HEK293 (cell line): ENCODE measurements at regions not wholly inside any gene's neighbourhood (a gene's known extent, or its start where the extent isn't known, plus 50 kb on each side); places are given as distances from the start of the nearest gene placed in this dataset.

Experiments used
- CTCF ChIA-PET: fragments of 350-600 bp; formaldehyde crosslinking; extraction: SDS; loops from one replicate; lab custom pipeline; 2021; ENCODE audit warnings: antibody characterized with exemption; lab: Yijun Ruan, JAX
- POLR2A ChIA-PET: fragments of 300-600 bp; formaldehyde crosslinking; extraction: SDS; loops from one replicate; lab custom pipeline; 2020; ENCODE audit warnings: antibody characterized with exemption, inconsistent platforms; lab: Yijun Ruan, JAX
- H3K27ac ChIP-seq: fragments of 200-500 bp; sonication (Bioruptor generic); 2 replicates; pipeline ENCODE4 v1.5.1; 2014; ENCODE audit warnings: low read depth, low read length, control low read depth, inconsistent platforms; ENCODE audit errors: extremely low read depth
- H3K36me3 ChIP-seq, 2 experiments: fragments of 200-500 bp in 1 of 2; sonication (Bioruptor generic) in 1 of 2; 1 replicate in 1 of 2; 2 replicates in 1 of 2; pipeline ENCODE4 v1.5.1; 2014 to 2017; ENCODE audit warnings: inconsistent platforms in 2 of 2, low read length in 2 of 2; ENCODE audit not compliant: control insufficient read depth in 2 of 2, insufficient read depth in 1 of 2
- H3K4me1 ChIP-seq: fragments of 200-500 bp; sonication (Bioruptor generic); 2 replicates; pipeline ENCODE4 v1.5.1; 2014; ENCODE audit warnings: mild to moderate bottlenecking, low read length, inconsistent platforms; ENCODE audit not compliant: control insufficient read depth, insufficient read depth
- H3K4me3 ChIP-seq: 2 replicates; pipeline ENCODE4 v1.5.1; 2011; ENCODE audit warnings: low read depth, mild to moderate bottlenecking, control low read depth, low read length, moderate library complexity
- H3K9me3 ChIP-seq: fragments of 200-500 bp; sonication (Bioruptor generic); 2 replicates; pipeline ENCODE4 v1.5.1; 2014; ENCODE audit warnings: low read depth, low read length, inconsistent platforms; ENCODE audit not compliant: control insufficient read depth, insufficient read depth
- GLI4 ChIP-seq: fragments of 450-650 bp; formaldehyde crosslinking; IDR thresholded peaks from 2 replicates; pipeline ENCODE4 v1.5.1; 2016; ENCODE audit warnings: missing biosample characterization, missing genetic modification characterization
- MEIS1 ChIP-seq: sonication (generic); formaldehyde crosslinking; IDR thresholded peaks from 2 replicates; pipeline ENCODE4 v1.8.1; 2022; ENCODE audit warnings: missing genetic modification reagents, mild to moderate bottlenecking, borderline replicate concordance
- SCRT2 ChIP-seq: fragments of 450-650 bp; formaldehyde crosslinking; IDR thresholded peaks from 2 replicates; pipeline ENCODE4 v1.5.1; 2016; ENCODE audit warnings: missing biosample characterization, missing genetic modification characterization
- ZNF19 ChIP-seq: fragments of 450-650 bp; formaldehyde crosslinking; IDR thresholded peaks from 2 replicates; pipeline ENCODE4; 2016; ENCODE audit warnings: missing biosample characterization, missing genetic modification characterization, low read depth
- ZNF223 ChIP-seq: fragments of 450-650 bp; formaldehyde crosslinking; IDR thresholded peaks from 2 replicates; pipeline ENCODE4 v1.5.1; 2016; ENCODE audit warnings: missing biosample characterization, missing genetic modification characterization
- ZNF366 ChIP-seq: fragments of 450-650 bp; formaldehyde crosslinking; conservative IDR thresholded peaks from 2 replicates; pipeline ENCODE4 v1.5.1; 2016; ENCODE audit warnings: missing biosample characterization, missing genetic modification characterization
- ZNF416 ChIP-seq: fragments of 450-650 bp; formaldehyde crosslinking; IDR thresholded peaks from 2 replicates; pipeline ENCODE4 v1.5.1; 2016; ENCODE audit warnings: missing biosample characterization, missing genetic modification characterization
- ZNF521 ChIP-seq: fragments of 450-650 bp; formaldehyde crosslinking; IDR thresholded peaks from 2 replicates; pipeline ENCODE4 v1.5.1; 2017; ENCODE audit warnings: missing biosample characterization, mild to moderate bottlenecking, missing genetic modification characterization
- ZNF596 ChIP-seq: fragments of 450-650 bp; IDR thresholded peaks from 2 replicates; pipeline ENCODE4 v1.5.0; 2018; ENCODE audit warnings: missing biosample characterization, mild to moderate bottlenecking, missing genetic modification characterization, moderate library complexity
- ZNF623 ChIP-seq: fragments of 450-650 bp; formaldehyde crosslinking; IDR thresholded peaks from 2 replicates; pipeline ENCODE4 v1.5.1; 2016; ENCODE audit warnings: missing biosample characterization, missing genetic modification characterization
- ZNF624 ChIP-seq: fragments of 450-650 bp; formaldehyde crosslinking; IDR thresholded peaks from 2 replicates; pipeline ENCODE4 v1.5.1; 2017; ENCODE audit warnings: missing biosample characterization, missing genetic modification characterization
- ZNF660 ChIP-seq: fragments of 450-650 bp; IDR thresholded peaks from 2 replicates; pipeline ENCODE4 v1.5.1; 2018; ENCODE audit warnings: missing biosample characterization, mild to moderate bottlenecking, missing genetic modification characterization
- ZNF707 ChIP-seq: fragments of 450-650 bp; formaldehyde crosslinking; IDR thresholded peaks from 2 replicates; pipeline ENCODE4 v1.5.1; 2016; ENCODE audit warnings: missing biosample characterization, missing genetic modification characterization
- ZNF776 ChIP-seq: fragments of 450-650 bp; formaldehyde crosslinking; IDR thresholded peaks from 2 replicates; pipeline ENCODE4 v1.5.0; 2017; ENCODE audit warnings: missing biosample characterization, missing genetic modification characterization, borderline replicate concordance
- ZNF777 ChIP-seq: fragments of 450-650 bp; formaldehyde crosslinking; IDR thresholded peaks from 2 replicates; pipeline ENCODE4 v1.5.1; 2017; ENCODE audit warnings: missing biosample characterization, missing genetic modification characterization, borderline replicate concordance
- ZNF792 ChIP-seq: fragments of 450-650 bp; formaldehyde crosslinking; IDR thresholded peaks from 2 replicates; pipeline ENCODE4 v1.5.1; 2016; ENCODE audit warnings: missing biosample characterization, missing genetic modification characterization
- ZSCAN23 ChIP-seq: fragments of 450-650 bp; formaldehyde crosslinking; IDR thresholded peaks from 2 replicates; pipeline ENCODE4 v1.5.1; 2016; ENCODE audit warnings: missing biosample characterization, missing genetic modification characterization
- TF ChIP-seq, protein P1 (sequence below): fragments of 450-650 bp; formaldehyde crosslinking; IDR thresholded peaks from 2 replicates; pipeline ENCODE4 v1.5.1; 2016; ENCODE audit warnings: missing biosample characterization, missing genetic modification characterization
- TF ChIP-seq, protein P2 (sequence below): fragments of 450-650 bp; formaldehyde crosslinking; IDR thresholded peaks from 2 replicates; pipeline ENCODE4 v1.5.1; 2016; ENCODE audit warnings: missing biosample characterization, missing genetic modification characterization, borderline replicate concordance
- TF ChIP-seq, protein P3 (sequence below): fragments of 450-650 bp; formaldehyde crosslinking; IDR thresholded peaks from 2 replicates; pipeline ENCODE4 v1.5.1; 2017; ENCODE audit warnings: missing biosample characterization, mild to moderate bottlenecking, missing genetic modification characterization, moderate library complexity
- TF ChIP-seq, protein P4 (sequence below): fragments of 450-650 bp; formaldehyde crosslinking; IDR thresholded peaks from 2 replicates; pipeline ENCODE4 v1.5.1; 2016; ENCODE audit warnings: missing biosample characterization, missing genetic modification characterization
- TF ChIP-seq, protein P5 (sequence below): fragments of 450-650 bp; formaldehyde crosslinking; optimal IDR thresholded peaks from 2 replicates; pipeline ENCODE3; 2016; ENCODE audit warnings: missing biosample characterization, mild to moderate bottlenecking, missing genetic modification characterization
- TF ChIP-seq, protein P6 (sequence below): fragments of 450-650 bp; formaldehyde crosslinking; IDR thresholded peaks from 2 replicates; pipeline ENCODE4 v1.5.1; 2016; ENCODE audit warnings: missing biosample characterization, missing genetic modification characterization

DNA sequence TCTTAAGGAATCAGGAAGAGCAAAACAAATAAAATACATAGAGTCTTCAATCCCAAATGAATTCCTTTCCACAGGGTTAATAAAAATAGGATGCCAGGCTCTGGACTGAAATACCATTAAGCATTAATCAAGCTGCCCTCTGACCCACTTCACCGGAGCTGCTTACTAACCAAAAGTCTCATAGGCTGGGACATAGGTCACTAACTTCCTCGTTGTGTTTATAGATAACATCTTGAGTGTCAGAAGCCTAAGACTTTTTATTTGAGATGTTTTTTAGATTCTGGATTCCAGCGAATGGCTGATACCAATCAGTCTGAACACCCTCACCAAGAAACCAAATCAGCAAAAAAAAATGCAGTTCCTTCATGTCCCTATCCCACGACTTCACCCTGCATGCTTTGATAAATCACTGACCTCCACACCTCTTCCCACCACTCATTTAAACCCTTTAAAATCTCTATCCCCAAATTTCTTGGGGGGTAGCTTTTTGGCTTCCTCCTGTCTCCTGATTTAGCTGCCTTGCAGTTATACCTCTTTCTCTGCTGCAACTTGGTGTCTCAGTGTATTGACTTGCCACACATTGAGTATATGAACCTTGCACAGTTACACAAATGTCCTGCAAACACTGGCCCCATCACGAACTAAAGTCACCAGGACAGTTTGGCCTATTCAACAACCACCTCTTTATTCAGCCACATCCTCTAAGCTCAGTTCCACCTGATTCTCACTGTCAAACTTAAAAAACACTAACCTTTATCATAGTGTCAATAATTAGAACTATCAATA is 399.3 kb downstream of the METTL4 start (continued):
- TF ChIP-seq ZNF223 (tag by site-specific recombination): no peak
- TF ChIP-seq ZNF623: no peak
- TF ChIP-seq ZNF19 (tag by site-specific recombination): no peak
- no peak for TF ChIP-seq ZNF521 (tag by site-specific recombination)
- TF ChIP-seq, protein P1, sequence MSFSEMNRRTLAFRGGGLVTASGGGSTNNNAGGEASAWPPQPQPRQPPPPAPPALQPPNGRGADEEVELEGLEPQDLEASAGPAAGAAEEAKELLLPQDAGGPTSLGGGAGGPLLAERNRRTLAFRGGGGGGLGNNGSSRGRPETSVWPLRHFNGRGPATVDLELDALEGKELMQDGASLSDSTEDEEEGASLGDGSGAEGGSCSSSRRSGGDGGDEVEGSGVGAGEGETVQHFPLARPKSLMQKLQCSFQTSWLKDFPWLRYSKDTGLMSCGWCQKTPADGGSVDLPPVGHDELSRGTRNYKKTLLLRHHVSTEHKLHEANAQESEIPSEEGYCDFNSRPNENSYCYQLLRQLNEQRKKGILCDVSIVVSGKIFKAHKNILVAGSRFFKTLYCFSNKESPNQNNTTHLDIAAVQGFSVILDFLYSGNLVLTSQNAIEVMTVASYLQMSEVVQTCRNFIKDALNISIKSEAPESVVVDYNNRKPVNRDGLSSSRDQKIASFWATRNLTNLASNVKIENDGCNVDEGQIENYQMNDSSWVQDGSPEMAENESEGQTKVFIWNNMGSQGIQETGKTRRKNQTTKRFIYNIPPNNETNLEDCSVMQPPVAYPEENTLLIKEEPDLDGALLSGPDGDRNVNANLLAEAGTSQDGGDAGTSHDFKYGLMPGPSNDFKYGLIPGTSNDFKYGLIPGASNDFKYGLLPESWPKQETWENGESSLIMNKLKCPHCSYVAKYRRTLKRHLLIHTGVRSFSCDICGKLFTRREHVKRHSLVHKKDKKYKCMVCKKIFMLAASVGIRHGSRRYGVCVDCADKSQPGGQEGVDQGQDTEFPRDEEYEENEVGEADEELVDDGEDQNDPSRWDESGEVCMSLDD (tag by site-specific recombination): no peak

DNA sequence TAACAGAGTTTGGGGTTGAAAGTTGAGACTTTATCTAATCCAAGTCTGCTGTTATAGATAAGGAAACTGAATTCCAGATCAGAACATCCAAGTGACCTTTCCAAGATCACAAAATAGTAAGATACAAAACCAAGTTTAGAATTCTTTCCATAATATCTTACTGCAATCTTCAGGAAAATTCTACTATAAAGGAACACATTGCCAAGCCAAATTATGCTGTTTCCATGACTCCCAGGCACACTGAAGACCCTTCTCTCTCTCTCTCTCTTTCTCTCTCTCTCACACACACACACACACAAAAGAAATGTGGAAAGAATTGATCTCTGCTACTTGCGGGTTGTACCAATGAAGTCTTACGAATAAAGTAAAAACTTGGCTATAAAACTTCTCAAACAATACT is 398.4 kb downstream of the METTL4 start:
- Histone ChIP-seq H3K4me3 (no peak overlapping the region), H3K9me3 (no peaks in the 10 kb centered on the region), H3K27ac (no peak overlapping the region), H3K36me3 (no peaks in the 10 kb centered on the region), H3K4me1 (no peaks in the 10 kb centered on the region)
- POLR2A ChIA-PET: no interaction called here
- TF ChIP-seq ZNF777 (tag by site-specific recombination): no peak
- TF ChIP-seq ZNF596 (tag by site-specific recombination): no peak
- TF ChIP-seq, protein P2, sequence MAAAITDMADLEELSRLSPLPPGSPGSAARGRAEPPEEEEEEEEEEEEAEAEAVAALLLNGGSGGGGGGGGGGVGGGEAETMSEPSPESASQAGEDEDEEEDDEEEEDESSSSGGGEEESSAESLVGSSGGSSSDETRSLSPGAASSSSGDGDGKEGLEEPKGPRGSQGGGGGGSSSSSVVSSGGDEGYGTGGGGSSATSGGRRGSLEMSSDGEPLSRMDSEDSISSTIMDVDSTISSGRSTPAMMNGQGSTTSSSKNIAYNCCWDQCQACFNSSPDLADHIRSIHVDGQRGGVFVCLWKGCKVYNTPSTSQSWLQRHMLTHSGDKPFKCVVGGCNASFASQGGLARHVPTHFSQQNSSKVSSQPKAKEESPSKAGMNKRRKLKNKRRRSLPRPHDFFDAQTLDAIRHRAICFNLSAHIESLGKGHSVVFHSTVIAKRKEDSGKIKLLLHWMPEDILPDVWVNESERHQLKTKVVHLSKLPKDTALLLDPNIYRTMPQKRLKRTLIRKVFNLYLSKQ (tag by site-specific recombination): no peak
- CTCF ChIA-PET: interaction anchor here (0.8 kb wide), 1 partner anchor 68 kb away, joined by 4 read pairs; no protein-coding TSS in a partner anchor

DNA sequence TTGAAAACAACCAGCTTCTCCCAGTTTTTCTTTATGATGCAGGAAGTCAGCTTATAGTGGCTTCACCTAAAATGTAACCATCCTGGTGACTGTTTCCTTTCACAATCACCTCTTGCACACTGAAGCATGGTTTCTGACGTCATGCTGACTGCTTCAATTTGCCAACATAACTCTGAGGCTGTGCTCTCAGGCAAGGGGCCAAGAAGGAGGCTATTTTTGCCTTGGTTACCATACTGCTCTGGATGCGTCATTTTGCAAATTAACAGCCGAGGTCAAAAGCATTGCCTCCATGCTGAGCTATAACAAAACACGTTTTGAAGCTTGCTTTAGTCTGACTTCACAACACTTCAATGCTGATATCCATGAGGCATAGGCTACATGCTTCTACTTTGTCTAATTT is 397.8 kb downstream of the METTL4 start:
- no peaks in the 10 kb centered on the region for H3K36me3 ChIP-seq
- ChIA-PET CTCF (interaction anchor here (0.8 kb wide), 1 partner anchor 68 kb away, joined by 4 read pairs; no protein-coding TSS in a partner anchor), POLR2A (no interaction called here)
- H3K4me3 ChIP-seq: no peak overlapping the region
- H3K9me3 ChIP-seq: no peaks in the 10 kb centered on the region
- H3K27ac ChIP-seq: no peak overlapping the region
- no peaks in the 10 kb centered on the region for H3K4me1 ChIP-seq
- TF ChIP-seq, protein P3, sequence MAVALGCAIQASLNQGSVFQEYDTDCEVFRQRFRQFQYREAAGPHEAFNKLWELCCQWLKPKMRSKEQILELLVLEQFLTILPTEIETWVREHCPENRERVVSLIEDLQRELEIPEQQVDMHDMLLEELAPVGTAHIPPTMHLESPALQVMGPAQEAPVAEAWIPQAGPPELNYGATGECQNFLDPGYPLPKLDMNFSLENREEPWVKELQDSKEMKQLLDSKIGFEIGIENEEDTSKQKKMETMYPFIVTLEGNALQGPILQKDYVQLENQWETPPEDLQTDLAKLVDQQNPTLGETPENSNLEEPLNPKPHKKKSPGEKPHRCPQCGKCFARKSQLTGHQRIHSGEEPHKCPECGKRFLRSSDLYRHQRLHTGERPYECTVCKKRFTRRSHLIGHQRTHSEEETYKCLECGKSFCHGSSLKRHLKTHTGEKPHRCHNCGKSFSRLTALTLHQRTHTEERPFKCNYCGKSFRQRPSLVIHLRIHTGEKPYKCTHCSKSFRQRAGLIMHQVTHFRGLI (tag by site-specific recombination): no peak
- TF ChIP-seq GLI4: no peak
- TF ChIP-seq ZNF792 (tag by site-specific recombination): no peak
- no peak for TF ChIP-seq ZSCAN23 (tag by site-specific recombination)
- TF ChIP-seq ZNF624 (tag by site-specific recombination): no peak
- TF ChIP-seq MEIS1 (CRISPR knock-in tag): no peak
- peak; percentile 57 for TF ChIP-seq SCRT2 (tag by site-specific recombination)
- no peak for TF ChIP-seq ZNF776 (tag by site-specific recombination)
- TF ChIP-seq, protein P4, sequence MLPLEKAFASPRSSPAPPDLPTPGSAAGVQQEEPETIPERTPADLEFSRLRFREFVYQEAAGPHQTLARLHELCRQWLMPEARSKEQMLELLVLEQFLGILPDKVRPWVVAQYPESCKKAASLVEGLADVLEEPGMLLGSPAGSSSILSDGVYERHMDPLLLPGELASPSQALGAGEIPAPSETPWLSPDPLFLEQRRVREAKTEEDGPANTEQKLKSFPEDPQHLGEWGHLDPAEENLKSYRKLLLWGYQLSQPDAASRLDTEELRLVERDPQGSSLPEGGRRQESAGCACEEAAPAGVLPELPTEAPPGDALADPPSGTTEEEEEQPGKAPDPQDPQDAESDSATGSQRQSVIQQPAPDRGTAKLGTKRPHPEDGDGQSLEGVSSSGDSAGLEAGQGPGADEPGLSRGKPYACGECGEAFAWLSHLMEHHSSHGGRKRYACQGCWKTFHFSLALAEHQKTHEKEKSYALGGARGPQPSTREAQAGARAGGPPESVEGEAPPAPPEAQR (tag by site-specific recombination): no peak
- TF ChIP-seq ZNF366 (tag by site-specific recombination): 0 out of 2 replicates have a peak, but pooled peaks have one; percentile 13
- TF ChIP-seq ZNF707: no peak
- TF ChIP-seq, protein P5, sequence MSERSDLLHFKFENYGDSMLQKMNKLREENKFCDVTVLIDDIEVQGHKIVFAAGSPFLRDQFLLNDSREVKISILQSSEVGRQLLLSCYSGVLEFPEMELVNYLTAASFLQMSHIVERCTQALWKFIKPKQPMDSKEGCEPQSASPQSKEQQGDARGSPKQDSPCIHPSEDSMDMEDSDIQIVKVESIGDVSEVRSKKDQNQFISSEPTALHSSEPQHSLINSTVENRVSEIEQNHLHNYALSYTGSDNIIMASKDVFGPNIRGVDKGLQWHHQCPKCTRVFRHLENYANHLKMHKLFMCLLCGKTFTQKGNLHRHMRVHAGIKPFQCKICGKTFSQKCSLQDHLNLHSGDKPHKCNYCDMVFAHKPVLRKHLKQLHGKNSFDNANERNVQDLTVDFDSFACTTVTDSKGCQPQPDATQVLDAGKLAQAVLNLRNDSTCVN (tag by site-specific recombination): no peak
- TF ChIP-seq ZNF416: no peak
- peak; percentile 22; the same call in 1 of the 2 replicates for TF ChIP-seq ZNF660 (tag by site-specific recombination)
- TF ChIP-seq, protein P6, sequence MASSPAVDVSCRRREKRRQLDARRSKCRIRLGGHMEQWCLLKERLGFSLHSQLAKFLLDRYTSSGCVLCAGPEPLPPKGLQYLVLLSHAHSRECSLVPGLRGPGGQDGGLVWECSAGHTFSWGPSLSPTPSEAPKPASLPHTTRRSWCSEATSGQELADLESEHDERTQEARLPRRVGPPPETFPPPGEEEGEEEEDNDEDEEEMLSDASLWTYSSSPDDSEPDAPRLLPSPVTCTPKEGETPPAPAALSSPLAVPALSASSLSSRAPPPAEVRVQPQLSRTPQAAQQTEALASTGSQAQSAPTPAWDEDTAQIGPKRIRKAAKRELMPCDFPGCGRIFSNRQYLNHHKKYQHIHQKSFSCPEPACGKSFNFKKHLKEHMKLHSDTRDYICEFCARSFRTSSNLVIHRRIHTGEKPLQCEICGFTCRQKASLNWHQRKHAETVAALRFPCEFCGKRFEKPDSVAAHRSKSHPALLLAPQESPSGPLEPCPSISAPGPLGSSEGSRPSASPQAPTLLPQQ (tag by site-specific recombination): no peak
